ENCODE measurements at regions not wholly inside any gene's neighbourhood (a gene's known extent, or its start where the extent isn't known, plus 50 kb on each side); places are given as distances from the start of the nearest gene placed in this dataset.

DNA sequence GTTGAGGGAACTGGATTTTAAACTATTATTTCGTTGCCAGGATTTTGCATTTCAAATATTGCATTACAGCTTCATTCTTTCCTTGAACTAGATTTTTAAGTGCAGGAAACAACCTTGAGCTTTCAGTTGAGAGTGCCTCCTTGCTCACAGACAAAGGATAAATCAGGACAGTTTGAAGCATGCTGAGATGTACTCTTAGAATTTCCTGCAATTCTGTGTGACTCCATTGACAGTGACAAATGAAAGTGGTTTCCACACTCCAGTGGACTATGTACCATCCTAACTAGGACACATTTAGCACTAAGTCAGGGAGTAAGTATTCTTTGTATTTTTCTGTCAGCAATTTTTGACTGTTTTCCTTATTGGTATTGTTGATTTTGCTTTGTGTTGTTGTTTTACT, 100.0 kb upstream of the PLCXD3 start:
- TF ChIP-seq POLR2A (IDR thresholded peaks at IDR 0.05): no peak
- TF ChIP-seq, protein P1, sequence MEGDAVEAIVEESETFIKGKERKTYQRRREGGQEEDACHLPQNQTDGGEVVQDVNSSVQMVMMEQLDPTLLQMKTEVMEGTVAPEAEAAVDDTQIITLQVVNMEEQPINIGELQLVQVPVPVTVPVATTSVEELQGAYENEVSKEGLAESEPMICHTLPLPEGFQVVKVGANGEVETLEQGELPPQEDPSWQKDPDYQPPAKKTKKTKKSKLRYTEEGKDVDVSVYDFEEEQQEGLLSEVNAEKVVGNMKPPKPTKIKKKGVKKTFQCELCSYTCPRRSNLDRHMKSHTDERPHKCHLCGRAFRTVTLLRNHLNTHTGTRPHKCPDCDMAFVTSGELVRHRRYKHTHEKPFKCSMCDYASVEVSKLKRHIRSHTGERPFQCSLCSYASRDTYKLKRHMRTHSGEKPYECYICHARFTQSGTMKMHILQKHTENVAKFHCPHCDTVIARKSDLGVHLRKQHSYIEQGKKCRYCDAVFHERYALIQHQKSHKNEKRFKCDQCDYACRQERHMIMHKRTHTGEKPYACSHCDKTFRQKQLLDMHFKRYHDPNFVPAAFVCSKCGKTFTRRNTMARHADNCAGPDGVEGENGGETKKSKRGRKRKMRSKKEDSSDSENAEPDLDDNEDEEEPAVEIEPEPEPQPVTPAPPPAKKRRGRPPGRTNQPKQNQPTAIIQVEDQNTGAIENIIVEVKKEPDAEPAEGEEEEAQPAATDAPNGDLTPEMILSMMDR (IDR thresholded peaks at IDR 0.05): no peak

DNA sequence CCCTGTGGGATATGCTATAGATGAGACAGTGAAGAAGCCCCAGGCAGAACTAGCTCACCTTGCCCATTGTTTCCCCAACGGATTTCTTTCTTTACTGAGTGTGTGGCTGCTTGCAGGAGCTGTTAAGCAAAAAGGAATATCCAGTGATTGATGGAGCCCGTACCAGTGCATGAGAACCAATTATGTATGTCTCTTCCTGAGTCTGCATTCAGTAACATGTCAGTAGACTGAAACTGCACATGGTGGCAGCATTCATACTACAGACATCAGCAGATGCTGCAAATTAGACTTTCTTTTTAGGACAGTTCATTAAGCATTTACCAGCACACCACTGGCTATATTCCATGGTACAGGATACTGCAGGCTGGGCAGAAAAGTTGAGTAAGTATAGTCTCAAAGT, 90.3 kb upstream of the PLCXD3 start:
- TF ChIP-seq, protein P1 (IDR thresholded peaks at IDR 0.05): no peak
- 40 to 46% (median 42%) methylated on average over 2 of the region's 2 CpGs for WGBS, 4 donors

More for the DNA sequence above, 100.0 kb upstream of the PLCXD3 start:
- Histone ChIP-seq H3K27me3 (no peaks in the 10 kb centered on the region), H3K4me1 (replicated peaks in 1 of 2) (no peaks in the 10 kb centered on the region), H3K36me3 (replicated peaks in 1 of 2) (no peaks in the 10 kb centered on the region), H3K9me3 (replicated peaks in 1 of 3) (no peaks in the 10 kb centered on the region), H3K27ac (no peak overlapping the region), H3K4me3 (no peak overlapping the region)
- intact Hi-C loops (cut with DNase I): no loop called here
- 18 to 35% (median 23%) methylated on average over 1 of the region's 1 CpG for WGBS, 4 donors
- no peak for DNase-seq

DNA sequence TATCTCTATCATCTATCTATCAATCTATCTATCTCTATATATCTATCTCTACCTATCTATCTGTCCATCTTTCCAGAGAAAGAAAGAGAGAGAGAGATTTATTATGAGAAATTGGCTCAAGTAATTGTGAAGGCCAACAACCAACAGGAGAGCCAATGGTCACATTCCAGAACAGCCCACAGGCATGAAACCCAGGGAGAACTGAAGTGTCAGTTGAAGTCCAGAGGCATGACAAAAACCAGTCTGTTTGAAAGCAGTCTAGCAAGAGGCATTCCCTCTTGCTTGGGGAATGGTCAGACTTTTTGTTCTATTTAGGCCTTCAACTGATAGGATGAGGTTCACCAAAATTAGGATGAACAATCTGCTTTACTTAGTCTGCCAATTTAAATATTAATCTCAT, 87.6 kb upstream of the PLCXD3 start:
- TF ChIP-seq POLR2A (IDR thresholded peaks at IDR 0.05): no peak
- TF ChIP-seq, protein P1 (IDR thresholded peaks at IDR 0.05): no peak
- intact Hi-C loops (cut with DNase I): no loop called here
- no peak for DNase-seq
- H3K4me1 ChIP-seq (replicated peaks in 1 of 2): no peaks in the 10 kb centered on the region
- H3K27me3 ChIP-seq: no peaks in the 10 kb centered on the region
- H3K36me3 ChIP-seq (replicated peaks in 1 of 2): no peaks in the 10 kb centered on the region
- H3K4me3 ChIP-seq: no peak overlapping the region
- no peaks in the 10 kb centered on the region for H3K9me3 ChIP-seq (replicated peaks in 1 of 3)
- H3K27ac ChIP-seq: no peak overlapping the region

More for the DNA sequence above, 90.3 kb upstream of the PLCXD3 start:
- H3K36me3 ChIP-seq (replicated peaks in 1 of 2): no peaks in the 10 kb centered on the region
- H3K9me3 ChIP-seq (replicated peaks in 1 of 3): no peaks in the 10 kb centered on the region
- H3K4me3 ChIP-seq: no peak overlapping the region
- H3K27me3 ChIP-seq: no peaks in the 10 kb centered on the region
- DNase-seq: no peak
- no peak overlapping the region for H3K27ac ChIP-seq
- intact Hi-C loops (cut with DNase I): no loop called here
- H3K4me1 ChIP-seq (replicated peaks in 1 of 2): no peaks in the 10 kb centered on the region

GRCh38 chr5:41587668-41588067, 77.3 kb upstream of the PLCXD3 start:
- no peaks in the 10 kb centered on the region for H3K9me3 ChIP-seq (replicated peaks in 1 of 3)
- no peak overlapping the region for H3K27ac ChIP-seq
- WGBS, 4 donors: 91 to 95% (median 92%) methylated on average over 17 of the region's 17 CpGs
- no peak for TF ChIP-seq POLR2A (IDR thresholded peaks at IDR 0.05)
- no peaks in the 10 kb centered on the region for H3K27me3 ChIP-seq
- H3K36me3 ChIP-seq (replicated peaks in 1 of 2): no peaks in the 10 kb centered on the region
- intact Hi-C loops (cut with DNase I): no loop called here
- no peak for DNase-seq
- no peak overlapping the region for H3K4me3 ChIP-seq
- H3K4me1 ChIP-seq (replicated peaks in 1 of 2): no peaks in the 10 kb centered on the region

DNA sequence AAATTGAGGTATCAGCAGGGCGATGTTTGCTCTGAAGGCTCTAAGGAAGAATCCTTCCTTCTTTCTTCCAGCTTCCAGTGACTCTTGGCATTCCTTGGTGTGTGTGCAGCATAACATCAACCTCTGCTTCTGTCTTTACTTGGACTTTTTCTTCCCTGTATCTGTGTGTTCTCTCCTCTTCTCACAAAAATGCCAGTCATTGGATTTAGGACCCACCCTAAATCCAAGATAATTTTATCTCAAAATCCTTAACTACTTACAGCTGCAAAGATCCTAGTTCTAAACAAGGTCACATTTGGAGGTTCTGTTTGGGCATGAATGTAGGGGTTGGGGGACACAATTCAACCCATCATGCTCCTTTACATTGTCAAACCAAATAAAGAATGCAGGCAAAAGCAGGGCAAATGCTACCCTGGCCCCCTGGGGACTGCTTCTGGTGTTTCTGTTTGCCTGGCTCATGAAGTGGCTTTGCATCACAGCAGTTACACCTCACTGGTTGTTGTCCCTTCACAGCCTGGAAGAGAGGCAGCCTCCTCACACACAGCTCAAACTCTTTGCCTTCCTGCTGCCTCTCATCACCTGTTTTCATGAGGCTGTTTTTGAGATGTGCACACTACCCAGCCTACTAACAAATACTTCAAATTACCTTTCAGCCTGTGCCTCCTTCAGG, 64.8 kb upstream of the PLCXD3 start:
- H3K9me3 ChIP-seq (replicated peaks in 1 of 3): no peaks in the 10 kb centered on the region
- intact Hi-C loops (cut with DNase I): no loop called here
- DNase-seq: no peak
- WGBS, 4 donors: 59 to 96% (median 86%) methylated on average over 1 of the region's 1 CpG
- H3K36me3 ChIP-seq (replicated peaks in 1 of 2): no peaks in the 10 kb centered on the region
- TF ChIP-seq, protein P1 (IDR thresholded peaks at IDR 0.05): no peak
- TF ChIP-seq POLR2A (IDR thresholded peaks at IDR 0.05): no peak
- no peak overlapping the region for H3K4me3 ChIP-seq
- H3K27me3 ChIP-seq: no peaks in the 10 kb centered on the region
- H3K27ac ChIP-seq: no peak overlapping the region
- H3K4me1 ChIP-seq (replicated peaks in 1 of 2): no peaks in the 10 kb centered on the region

All from adrenal gland (tissue), 9 donors.